Right lobe of liver (tissue), 6 donors: ENCODE measurements at regions not wholly inside any gene's neighbourhood (a gene's known extent, or its start where the extent isn't known, plus 50 kb on each side); places are given as distances from the start of the nearest gene placed in this dataset.

ENCODE experiments used
- ATAC-seq, 4 donors: fragments of 200-7000 bp; cut with Tn5 transposase; one replicate each; pipeline ENCODE4 v1.9.1; 2020; ENCODE audit warnings: mild to moderate bottlenecking in 4 of 4, moderate library complexity in 4 of 4
- DNase-seq, 3 donors: peaks; one replicate each; pipeline ENCODE4 v3.0.0-alpha.2; 2020
- H3K27ac ChIP-seq, 3 donors: fragments of 200-600 bp; one replicate each; pipeline ENCODE4 v1.8.0; 2022
- H3K27me3 ChIP-seq, 2 donors: fragments of 200-600 bp; one replicate each; pipeline ENCODE4 v1.8.0; 2022
- H3K36me3 ChIP-seq, 4 donors: fragments of 200-600 bp; sonication (generic) in 1 of 4; one replicate each; pipeline versions ENCODE4 v1.5.1 to v1.8.0; 2017 to 2022; ENCODE audit warnings: control low read depth in 1 of 4
- H3K4me1 ChIP-seq, 4 donors: fragments of 200-600 bp; sonication (generic) in 1 of 4; one replicate each; pipeline versions ENCODE4 v1.5.1 to v1.8.0; 2017 to 2022; ENCODE audit warnings: control low read depth in 1 of 4
- H3K4me3 ChIP-seq, 3 donors: fragments of 200-600 bp; one replicate each; pipeline ENCODE4 v1.8.0; 2022
- H3K9me3 ChIP-seq, 4 donors: fragments of 200-600 bp; sonication (generic) in 1 of 4; one replicate each; pipeline versions ENCODE4 v1.5.1 to v1.8.0; 2017 to 2022; ENCODE audit warnings: control low read depth in 1 of 4
- CTCF ChIP-seq, 4 donors: fragments of 200-600 bp in 3 of 4; fragments of 450-650 bp in 1 of 4; IDR thresholded peaks; one replicate each; pipeline versions ENCODE4 v1.5.1 to v1.8.0; 2016 to 2022; ENCODE audit warnings: antibody characterized with exemption in 4 of 4, mild to moderate bottlenecking in 2 of 4
- POLR2A ChIP-seq: fragments of 450-650 bp; IDR thresholded peaks from one replicate; pipeline ENCODE4 v1.6.1; 2017; ENCODE audit warnings: antibody characterized with exemption, mild to moderate bottlenecking
- WGBS: methylation state at CpG from one replicate; pipeline ENCODE4 v1.1.6; 2018; ENCODE audit warnings: low coverage, low lambda C conversion rate; ENCODE audit not compliant: insufficient coverage; ENCODE audit errors: missing lambda C conversion rate; 5-methylcytosine and 5-hydroxymethylcytosine counted together
- intact Hi-C, 2 donors: fragments of 100-400 bp; cut with DNase I; formaldehyde crosslinking; loops; one replicate each; pipeline versions ENCODE4 v1.11.2 to v1.14.1; 2022
- donor health status: DM: no; HTN: yes; CAD: no.
- donor health status: DM: no; HTN: no; CAD: no.
- donor health status: DM: no; HTN: no; CAD: no.
- donor health status: DM: no; HTN: yes; CAD: no.
- donor health status: DM: no; HTN: yes; CAD: no.

DNA sequence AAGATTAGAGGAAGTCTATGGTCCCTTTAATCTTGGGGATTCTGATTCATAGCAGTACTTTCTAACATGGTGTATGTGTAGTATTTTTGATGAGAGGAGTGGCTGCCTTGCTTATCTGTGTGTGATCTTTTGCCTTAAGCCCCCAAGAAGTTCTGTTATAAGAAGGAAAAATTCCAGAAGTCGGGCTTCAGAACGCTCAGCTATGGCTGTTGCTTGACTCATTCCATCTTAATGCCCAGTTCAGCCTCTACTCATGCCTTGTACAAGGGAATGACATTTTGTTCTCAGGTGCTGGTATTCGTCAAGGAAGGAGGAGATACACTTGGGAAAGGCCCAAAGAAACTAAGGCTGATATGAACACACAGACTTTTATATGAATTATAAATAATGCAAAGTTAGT is 713.0 kb upstream of the MARCKS start:
- intact Hi-C loops, result no loop called here
- no peaks in the 10 kb centered on the region for H3K27me3 ChIP-seq
- DNase-seq (no peak), ATAC-seq (no peak)
- H3K36me3 ChIP-seq, result no peaks in the 10 kb centered on the region
- H3K9me3 ChIP-seq, result no peaks in the 10 kb centered on the region
- no peak overlapping the region for H3K27ac ChIP-seq
- H3K4me1 ChIP-seq, result no peaks in the 10 kb centered on the region
- WGBS, result 44% methylated on average over 3 of the region's 3 CpGs
- H3K4me3 ChIP-seq, result no peak overlapping the region
- no peak for TF ChIP-seq CTCF (IDR thresholded peaks at IDR 0.05)
- no peak for TF ChIP-seq POLR2A

DNA sequence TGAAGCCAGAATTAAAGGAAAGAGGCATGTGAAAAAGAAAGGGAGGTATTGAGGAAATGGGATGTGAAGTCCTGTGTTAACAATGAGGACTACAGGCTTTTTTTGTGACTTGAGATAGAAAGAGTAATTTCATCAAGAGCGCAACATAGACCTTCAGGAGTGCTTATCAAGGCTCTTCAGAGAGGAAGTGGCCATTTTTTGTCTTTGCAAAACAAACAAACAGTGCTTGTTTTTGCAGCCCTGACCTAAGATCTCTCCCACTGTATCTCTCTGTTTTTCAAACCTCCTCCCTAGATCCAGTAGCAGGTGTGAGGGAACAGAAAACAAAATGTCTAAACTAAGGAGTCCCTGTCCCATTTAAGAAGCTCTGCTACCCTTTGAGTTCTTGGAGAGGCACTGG is 710.3 kb upstream of the MARCKS start:
- Histone ChIP-seq H3K9me3 (no peaks in the 10 kb centered on the region), H3K4me1 (no peaks in the 10 kb centered on the region), H3K27me3 (no peaks in the 10 kb centered on the region), H3K27ac (no peak overlapping the region), H3K36me3 (no peaks in the 10 kb centered on the region), H3K4me3 (no peak overlapping the region)
- intact Hi-C loops, result no loop called here
- ATAC-seq (no peak), DNase-seq (no peak)
- WGBS, result 78% methylated on average over 1 of the region's 1 CpG
- TF ChIP-seq CTCF (IDR thresholded peaks at IDR 0.05) (no peak), POLR2A (no peak)

DNA sequence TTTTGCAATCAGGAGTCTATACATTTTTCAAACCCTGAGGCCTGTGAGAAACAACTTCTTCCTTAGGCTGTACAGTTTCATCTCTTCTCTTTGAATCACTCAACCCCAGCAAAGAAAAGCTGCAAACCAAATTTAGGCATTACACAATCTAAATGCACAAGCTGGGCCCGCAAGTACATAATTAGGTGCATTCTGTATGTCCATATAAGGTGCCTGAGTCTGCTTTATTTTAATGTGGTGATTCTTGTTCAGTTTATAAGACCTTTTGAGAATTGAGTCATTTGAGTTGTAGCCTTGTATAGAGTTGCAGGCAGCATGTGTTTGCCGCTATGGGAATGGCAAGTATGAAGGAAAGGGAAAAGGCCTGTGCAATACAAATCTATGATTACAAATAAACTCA is 709.6 kb upstream of the MARCKS start:
- DNase-seq (no peak), ATAC-seq (no peak)
- TF ChIP-seq CTCF (IDR thresholded peaks at IDR 0.05) (no peak), POLR2A (no peak)
- Histone ChIP-seq H3K36me3 (no peaks in the 10 kb centered on the region), H3K9me3 (no peaks in the 10 kb centered on the region), H3K27me3 (no peaks in the 10 kb centered on the region), H3K4me1 (no peaks in the 10 kb centered on the region), H3K4me3 (no peak overlapping the region), H3K27ac (no peak overlapping the region)
- intact Hi-C loops, result no loop called here
- WGBS, result 85% methylated on average over 2 of the region's 2 CpGs

DNA sequence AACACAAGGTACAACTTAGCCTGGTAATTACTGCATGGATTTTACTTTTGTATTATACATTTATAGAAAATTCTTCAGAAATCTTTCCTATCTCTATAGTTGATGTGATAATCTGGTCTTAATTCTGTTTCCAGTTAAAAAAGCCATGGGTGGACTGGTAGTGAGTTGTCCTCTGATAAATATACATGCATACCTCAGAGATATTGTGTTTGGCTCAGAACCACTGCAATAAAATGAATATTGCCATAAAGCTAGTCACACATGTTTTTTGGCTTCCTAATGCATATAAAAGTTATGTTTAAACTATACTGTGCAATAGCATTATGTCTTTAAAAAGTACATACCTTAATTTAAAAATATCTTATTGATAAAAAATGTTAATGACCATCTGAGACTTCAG is 708.6 kb upstream of the MARCKS start:
- Histone ChIP-seq H3K4me3 (no peak overlapping the region), H3K36me3 (no peaks in the 10 kb centered on the region), H3K27ac (no peak overlapping the region), H3K9me3 (no peaks in the 10 kb centered on the region), H3K4me1 (no peaks in the 10 kb centered on the region), H3K27me3 (no peaks in the 10 kb centered on the region)
- no peak for ATAC-seq
- DNase-seq, result no peak
- TF ChIP-seq CTCF (IDR thresholded peaks at IDR 0.05) (no peak), POLR2A (no peak)
- intact Hi-C loops, result no loop called here

- no peak for DNase-seq
- Histone ChIP-seq H3K4me1 (no peaks in the 10 kb centered on the region), H3K27me3 (no peaks in the 10 kb centered on the region), H3K4me3 (no peak overlapping the region), H3K27ac (no peak overlapping the region), H3K36me3 (no peaks in the 10 kb centered on the region), H3K9me3 (no peaks in the 10 kb centered on the region)
- intact Hi-C loops, result no loop called here
- TF ChIP-seq CTCF (IDR thresholded peaks at IDR 0.05), result no peak
- TF ChIP-seq POLR2A, result no peak
- ATAC-seq, result no peak
- 58% methylated on average over 1 of the region's 1 CpG for WGBS
Observed at GRCh38 chr6:113149511-113149910, 707.6 kb upstream of the MARCKS start.
